CD4-positive, alpha-beta T cell (primary cell): ENCODE measurements at regions not wholly inside any gene's neighbourhood (a gene's known extent, or its start where the extent isn't known, plus 50 kb on each side); places are given as distances from the start of the nearest gene placed in this dataset.

ENCODE experiments used
- ATAC-seq: fragments of 200-7000 bp; cut with Tn5 transposase; one replicate; pipeline ENCODE4 v1.10.0; 2022; ENCODE audit warnings: mild to moderate bottlenecking; ENCODE audit not compliant: poor library complexity
- CTCF ChIA-PET: fragments of 350-600 bp; sonication (Branson Sonifier 250); formaldehyde crosslinking; loops from one replicate; lab custom pipeline; 2021; ENCODE audit warnings: antibody characterized with exemption, inconsistent platforms; lab: Charles Lee
- POLR2A ChIA-PET: fragments of 350-600 bp; sonication (Branson Sonifier 250); formaldehyde crosslinking; loops from one replicate; lab custom pipeline; 2021; ENCODE audit warnings: antibody characterized with exemption, inconsistent platforms; lab: Charles Lee
- DNase-seq, 14 experiments: peaks; one replicate each; pipeline ENCODE4 v3.0.0-alpha.2; 2013 to 2020; ENCODE audit warnings: mixed read lengths in 2 of 14
- H3K27ac ChIP-seq, 2 donors: one replicate each; pipeline versions ENCODE4 v1.5.1 to v1.7.0; 2013; ENCODE audit warnings: low read length in 2 of 2, low read depth in 1 of 2, mild to moderate bottlenecking in 1 of 2
- H3K27me3 ChIP-seq, 2 experiments: 1 replicate in 1 of 2; 2 replicates in 1 of 2; pipeline versions ENCODE4 v1.6.1 to v1.7.0; 2013; ENCODE audit warnings: low read length in 2 of 2, control low read depth in 1 of 2, mild to moderate bottlenecking in 1 of 2, moderate library complexity in 1 of 2; ENCODE audit not compliant: insufficient read depth in 2 of 2, control insufficient read depth in 1 of 2
- H3K36me3 ChIP-seq: one replicate; pipeline ENCODE4 v1.6.1; 2013; ENCODE audit warnings: low read length, control low read depth; ENCODE audit not compliant: insufficient read depth
- H3K4me1 ChIP-seq: one replicate; pipeline ENCODE4 v1.6.1; 2013; ENCODE audit warnings: low read length, control low read depth; ENCODE audit not compliant: insufficient read depth
- H3K4me3 ChIP-seq: one replicate; pipeline ENCODE4 v1.5.1; 2013; ENCODE audit warnings: mild to moderate bottlenecking, low read length, moderate library complexity
- H3K9me3 ChIP-seq, 2 experiments: 1 replicate in 1 of 2; 2 replicates in 1 of 2; pipeline versions ENCODE4 v1.6.1 to v1.7.0; 2013; ENCODE audit warnings: low read length in 2 of 2, mild to moderate bottlenecking in 2 of 2, control low read depth in 1 of 2, moderate library complexity in 1 of 2; ENCODE audit not compliant: control insufficient read depth in 1 of 2, insufficient read depth in 1 of 2
- H3K27ac Mint-ChIP-seq: one replicate; pipeline ENCODE4 v1.8.0; 2020; ENCODE audit warnings: mixed read lengths
- H3K27me3 Mint-ChIP-seq: one replicate; pipeline ENCODE4 v1.8.0; 2021; ENCODE audit warnings: mixed read lengths
- H3K36me3 Mint-ChIP-seq: one replicate; pipeline ENCODE4 v1.8.0; 2021; ENCODE audit warnings: low read depth, mixed read lengths
- H3K4me1 Mint-ChIP-seq: one replicate; pipeline ENCODE4 v1.8.0; 2021; ENCODE audit warnings: low read depth, mixed read lengths
- H3K4me3 Mint-ChIP-seq: one replicate; pipeline ENCODE4 v1.8.0; 2020; ENCODE audit warnings: mild to moderate bottlenecking, mixed read lengths
- H3K9me3 Mint-ChIP-seq: one replicate; pipeline ENCODE4 v1.8.0; 2020; ENCODE audit warnings: mixed read lengths
- CTCF ChIP-seq: fragments of 200-600 bp; IDR thresholded peaks from one replicate; pipeline ENCODE4 v1.8.0; 2022; ENCODE audit warnings: antibody characterized with exemption, mild to moderate bottlenecking
- intact Hi-C, 2 experiments: fragments of 100-400 bp; cut with DNase I in 1 of 2; cut with micrococcal nuclease in 1 of 2; formaldehyde crosslinking; loops; one replicate each; pipeline versions ENCODE4 v1.15.1 to v1.9.0; 2023 to 2025; cut with DNase I, micrococcal nuclease

GRCh38 chr14:27175489-27175888 is 577.7 kb upstream of the NOVA1 start:
- intact Hi-C loops: no loop called here

GRCh38 chr14:27181333-27181732 is 583.5 kb upstream of the NOVA1 start:
- H3K4me3 Mint-ChIP-seq: no peak overlapping the region
- Histone ChIP-seq H3K4me3 (no peak overlapping the region), H3K4me1 (no peaks in the 10 kb centered on the region), H3K27me3 (no peaks in the 10 kb centered on the region), H3K27ac (no peak overlapping the region), H3K36me3 (no peaks in the 10 kb centered on the region), H3K9me3 (peaks cover 0 to 3% of the 10 kb centered on the region in 2 experiments)
- no peaks in the 10 kb centered on the region for H3K27me3 Mint-ChIP-seq
- H3K36me3 Mint-ChIP-seq: no peaks in the 10 kb centered on the region
- ChIA-PET CTCF (no interaction called here), POLR2A (no interaction called here)
- DNase-seq: no peak
- no peak for TF ChIP-seq CTCF
- H3K4me1 Mint-ChIP-seq: no peaks in the 10 kb centered on the region
- ATAC-seq: no peak
- no peak overlapping the region for H3K27ac Mint-ChIP-seq
- H3K9me3 Mint-ChIP-seq: peaks cover 10% of the 10 kb centered on the region
- intact Hi-C loops: loop anchor here in 1 of 2 experiments (10.0 kb wide), 1 partner anchor 857 kb away; no protein-coding TSS in a partner anchor

More at GRCh38 chr14:27175489-27175888, 577.7 kb upstream of the NOVA1 start:
- Histone ChIP-seq H3K9me3 (peaks cover 0 to 5% of the 10 kb centered on the region in 2 experiments), H3K36me3 (no peaks in the 10 kb centered on the region), H3K4me3 (no peak overlapping the region), H3K27me3 (no peaks in the 10 kb centered on the region), H3K27ac (no peak overlapping the region), H3K4me1 (no peaks in the 10 kb centered on the region)
- no peak for TF ChIP-seq CTCF
- ATAC-seq (no peak), DNase-seq (no peak)
- Mint-ChIP-seq H3K27ac (no peak overlapping the region), H3K9me3 (peaks cover 18% of the 10 kb centered on the region), H3K4me1 (no peaks in the 10 kb centered on the region), H3K27me3 (no peaks in the 10 kb centered on the region), H3K36me3 (no peaks in the 10 kb centered on the region), H3K4me3 (no peak overlapping the region)
- ChIA-PET CTCF (no interaction called here), POLR2A (no interaction called here)

- no peaks in the 10 kb centered on the region for H3K36me3 ChIP-seq
- Mint-ChIP-seq H3K27ac (no peak overlapping the region), H3K36me3 (no peaks in the 10 kb centered on the region), H3K4me1 (no peaks in the 10 kb centered on the region), H3K4me3 (no peak overlapping the region), H3K27me3 (no peaks in the 10 kb centered on the region), H3K9me3 (peaks cover 9% of the 10 kb centered on the region)
- H3K4me3 ChIP-seq: no peak overlapping the region
- ATAC-seq (no peak), DNase-seq (no peak)
- no peak for TF ChIP-seq CTCF
- H3K9me3 ChIP-seq: peaks cover 0 to 3% of the 10 kb centered on the region in 2 experiments
- CTCF ChIA-PET: no interaction called here
- POLR2A ChIA-PET: no interaction called here
- H3K27ac ChIP-seq: no peak overlapping the region
- intact Hi-C loops: loop anchor here in 1 of 2 experiments (10.0 kb wide), 1 partner anchor 860 kb away; no protein-coding TSS in a partner anchor
- H3K4me1 ChIP-seq: no peaks in the 10 kb centered on the region
- H3K27me3 ChIP-seq: no peaks in the 10 kb centered on the region
Measured at GRCh38 chr14:27184427-27184826, 586.6 kb upstream of the NOVA1 start.
